A673 (cell line): ENCODE measurements at regions not wholly inside any gene's neighbourhood (a gene's known extent, or its start where the extent isn't known, plus 50 kb on each side); places are given as distances from the start of the nearest gene placed in this dataset.

Experiments
- CTCF ChIP-seq: fragments of 300-800, 200-600 bp; sonication (generic); conservative IDR thresholded peaks from 2 replicates; pipeline ENCODE4 v1.5.1; 2017; ENCODE audit warnings: low read depth, mild to moderate bottlenecking, antibody characterized with exemption, low read length, moderate library complexity, mixed read lengths
- EZH2 ChIP-seq: fragments of 200-600 bp; sonication (generic); IDR thresholded peaks from 2 replicates; pipeline ENCODE4 v1.6.1; 2017; ENCODE audit warnings: borderline replicate concordance, low read depth, mild to moderate bottlenecking, mixed read lengths, antibody characterized with exemption, low read length; ENCODE audit not compliant: poor library complexity, severe bottlenecking

GRCh38 chr3:54053882-54054281 lies 68.5 kb upstream of the CACNA2D3 start:
- TF ChIP-seq CTCF: no peak
- TF ChIP-seq EZH2: no peak
